Astrocyte of the spinal cord (primary cell): ENCODE measurements at regions not wholly inside any gene's neighbourhood (a gene's known extent, or its start where the extent isn't known, plus 50 kb on each side); places are given as distances from the start of the nearest gene placed in this dataset.
A peak's percentile ranks its signal among the peaks of the same experiment; 100 is the strongest.
"Not testable (repeated sequence)": the region's sequence is repeated elsewhere in the genome, so short reads cannot be mapped to it uniquely, and the experiment has no call there.

Experiments
- DNase-seq: peaks from one replicate; pipeline ENCODE4 v3.0.0; 2011; ENCODE audit warnings: low read depth, low spot score
- H3K4me3 ChIP-seq: 2 replicates; pipeline ENCODE4 v1.5.1; 2011; ENCODE audit warnings: low read depth, mild to moderate bottlenecking, low read length, moderate library complexity
- CTCF ChIP-seq: IDR thresholded peaks from 2 replicates; pipeline ENCODE4 v1.5.1; 2012; ENCODE audit warnings: low read depth, mild to moderate bottlenecking, low read length, inconsistent platforms
- in situ Hi-C: cut with HindIII; loops from 2 replicates; pipeline ENCODE4 v1.10.0; 2017; ENCODE audit warnings: low sequenced_read_pairs

GRCh38 chr15:98548139-98548971 is 100.0 kb upstream of the IGF1R start:
- peak overlapping the region; percentile 49 for H3K4me3 ChIP-seq
- peak; percentile 28 for TF ChIP-seq CTCF
- in situ Hi-C loops = no loop called here
- DNase-seq = peak; percentile 51

- H3K4me3 ChIP-seq = peak overlapping the region; percentile 49
- no peak for DNase-seq
- in situ Hi-C loops = no loop called here
- TF ChIP-seq CTCF = no peak
Measured at GRCh38 chr15:98549003-98549402, 99.3 kb upstream of the IGF1R start.

- in situ Hi-C loops = no loop called here
- TF ChIP-seq CTCF = no peak
- no peak overlapping the region for H3K4me3 ChIP-seq
- no peak for DNase-seq
Measured at GRCh38 chr15:98549741-98550140, 98.6 kb upstream of the IGF1R start.

DNA sequence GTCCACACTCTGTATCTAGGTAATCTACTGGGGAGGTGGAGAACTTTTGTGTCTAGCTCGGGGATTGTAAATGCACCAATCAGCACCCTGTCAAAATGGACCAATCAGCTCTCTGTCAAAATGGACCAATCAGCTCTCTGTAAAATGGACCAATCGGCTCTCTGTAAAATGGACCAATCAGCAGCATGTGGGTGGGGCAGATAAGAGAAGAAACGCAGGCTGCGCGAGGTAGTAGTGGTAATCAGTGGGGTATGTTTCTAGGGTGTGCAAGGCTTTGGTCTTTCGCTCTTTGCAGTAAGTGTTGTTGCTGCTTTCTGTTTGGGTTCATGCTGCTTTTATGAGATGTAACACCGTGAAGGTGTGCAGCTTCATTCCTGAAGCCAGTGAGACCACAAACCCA is 98.0 kb upstream of the IGF1R start:
- in situ Hi-C loops, H3K4me3 ChIP-seq, DNase-seq: not testable (repeated sequence)

- H3K4me3 ChIP-seq = no peak overlapping the region
- no peak for TF ChIP-seq CTCF
- in situ Hi-C loops = no loop called here
- DNase-seq = no peak
Measured at GRCh38 chr15:98551936-98552562, 96.3 kb upstream of the IGF1R start.

- TF ChIP-seq CTCF = no peak
- in situ Hi-C loops = no loop called here
- no peak overlapping the region for H3K4me3 ChIP-seq
- no peak for DNase-seq
Measured at GRCh38 chr15:98554272-98555172, 93.8 kb upstream of the IGF1R start.
